SK-N-SH (cell line): ENCODE measurements at regions not wholly inside any gene's neighbourhood (a gene's known extent, or its start where the extent isn't known, plus 50 kb on each side); places are given as distances from the start of the nearest gene placed in this dataset.

Experiments used
- CTCF ChIP-seq: fragments of 200-600 bp; sonication (generic); IDR thresholded peaks from 2 replicates; pipeline ENCODE4 v1.6.1; 2017; ENCODE audit warnings: antibody characterized with exemption, mild to moderate bottlenecking, moderate library complexity
- GABPA ChIP-seq: IDR thresholded peaks from 2 replicates; pipeline ENCODE4 v1.4.0; 2012; ENCODE audit warnings: low read depth, mild to moderate bottlenecking
- POLR2AphosphoS5 ChIP-seq: IDR thresholded peaks from 2 replicates; pipeline ENCODE4 v1.6.1; 2012; ENCODE audit warnings: low read depth, low read length
- RXRA ChIP-seq: IDR thresholded peaks from 2 replicates; pipeline ENCODE4 v1.4.0; 2012; ENCODE audit warnings: low read depth, mild to moderate bottlenecking, borderline replicate concordance
- ZBTB33 ChIP-seq: IDR thresholded peaks from 2 replicates; pipeline ENCODE4 v1.4.0; 2012; ENCODE audit warnings: low read depth, borderline replicate concordance
- TF ChIP-seq, protein P1 (sequence below): fragments of 150-350 bp; IDR thresholded peaks from 2 replicates; pipeline ENCODE4 v1.6.1; 2017; ENCODE audit warnings: antibody characterized with exemption, low read length, low read depth, borderline replicate concordance
- TF ChIP-seq, protein P2 (sequence below): IDR thresholded peaks from 2 replicates; pipeline ENCODE4 v1.4.0; 2012; ENCODE audit warnings: low read depth

DNA sequence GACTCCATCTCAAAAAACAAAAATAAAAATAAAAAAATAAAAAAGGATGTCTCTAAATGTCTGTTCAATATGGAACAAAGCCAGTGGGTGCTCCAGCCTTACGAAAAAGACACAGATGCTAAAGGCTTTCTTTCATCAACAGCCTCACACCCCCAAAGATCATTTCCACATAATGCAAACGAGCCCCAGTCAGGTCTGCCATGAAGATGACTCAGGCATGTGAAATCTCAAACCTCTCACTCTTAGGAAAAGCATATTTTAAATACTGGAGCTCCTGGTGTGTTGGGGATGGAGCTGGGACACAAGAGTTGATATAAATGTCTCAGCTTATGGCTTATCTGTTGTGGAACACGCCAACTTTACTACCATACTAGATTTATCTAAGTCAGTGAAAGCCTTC, 49.9 kb upstream of the PLXNC1 start:
- TF ChIP-seq RXRA (no peak), CTCF (no peak), ZBTB33 (no peak), GABPA (no peak), POLR2AphosphoS5 (no peak)
- TF ChIP-seq, protein P1, sequence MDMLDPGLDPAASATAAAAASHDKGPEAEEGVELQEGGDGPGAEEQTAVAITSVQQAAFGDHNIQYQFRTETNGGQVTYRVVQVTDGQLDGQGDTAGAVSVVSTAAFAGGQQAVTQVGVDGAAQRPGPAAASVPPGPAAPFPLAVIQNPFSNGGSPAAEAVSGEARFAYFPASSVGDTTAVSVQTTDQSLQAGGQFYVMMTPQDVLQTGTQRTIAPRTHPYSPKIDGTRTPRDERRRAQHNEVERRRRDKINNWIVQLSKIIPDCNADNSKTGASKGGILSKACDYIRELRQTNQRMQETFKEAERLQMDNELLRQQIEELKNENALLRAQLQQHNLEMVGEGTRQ = no peak
- TF ChIP-seq, protein P2, sequence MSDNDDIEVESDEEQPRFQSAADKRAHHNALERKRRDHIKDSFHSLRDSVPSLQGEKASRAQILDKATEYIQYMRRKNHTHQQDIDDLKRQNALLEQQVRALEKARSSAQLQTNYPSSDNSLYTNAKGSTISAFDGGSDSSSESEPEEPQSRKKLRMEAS = no peak
